ENCODE measurements at regions not wholly inside any gene's neighbourhood (a gene's known extent, or its start where the extent isn't known, plus 50 kb on each side); places are given as distances from the start of the nearest gene placed in this dataset.

- no peaks in the 10 kb centered on the region for H3K36me3 Mint-ChIP-seq (ENCODE audit: low read depth)
- H3K27me3 Mint-ChIP-seq (ENCODE audit: low read depth) = peaks cover 5% of the 10 kb centered on the region
These were observed 92.9 kb downstream of the TXNL1 start for GRCh38 chr18:56545464-56545863.

GRCh38 chr18:56542476-56542875 lies 95.9 kb downstream of the TXNL1 start:
- Mint-ChIP-seq H3K4me1 (ENCODE audit: low read depth) (peaks cover 3% of the 10 kb centered on the region), H3K36me3 (ENCODE audit: low read depth) (no peaks in the 10 kb centered on the region), H3K27me3 (ENCODE audit: low read depth) (peaks cover 7% of the 10 kb centered on the region), H3K9me3 (ENCODE audit: insufficient read depth) (no peaks in the 10 kb centered on the region), H3K27ac (no peak overlapping the region), H3K4me3 (no peak overlapping the region)
- DNase-seq = no peak
- ChIA-PET POLR2A (no interaction called here), CTCF (no interaction called here)
- no peak for ATAC-seq

More at GRCh38 chr18:56545464-56545863, 92.9 kb downstream of the TXNL1 start:
- Mint-ChIP-seq H3K27ac (no peak overlapping the region), H3K4me3 (no peak overlapping the region), H3K9me3 (ENCODE audit: insufficient read depth) (no peaks in the 10 kb centered on the region), H3K4me1 (ENCODE audit: low read depth) (peaks cover 3% of the 10 kb centered on the region)
- no peak for ATAC-seq
- ChIA-PET POLR2A (no interaction called here), CTCF (no interaction called here)
- DNase-seq = no peak

DNA sequence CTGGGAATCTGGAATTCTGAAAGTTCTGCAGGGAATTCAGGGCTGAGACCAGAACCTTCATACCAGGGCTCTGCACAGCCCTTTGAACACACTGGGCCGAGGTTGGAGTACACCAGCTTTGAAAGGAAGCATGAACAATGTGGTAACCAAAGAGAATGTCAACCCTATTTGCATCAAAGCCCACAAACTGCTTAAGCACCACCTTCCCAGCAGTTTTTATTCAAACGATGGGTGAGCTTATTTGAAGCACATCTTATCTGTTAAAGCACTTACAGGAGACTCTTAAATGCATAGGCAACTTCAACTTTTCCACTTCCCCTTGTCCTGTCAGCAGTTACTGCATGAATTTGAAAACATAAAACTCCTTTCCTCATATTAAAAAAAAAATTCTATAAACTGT lies 96.6 kb downstream of the TXNL1 start:
- Mint-ChIP-seq H3K4me1 (ENCODE audit: low read depth) (peaks cover 3% of the 10 kb centered on the region), H3K27ac (no peak overlapping the region), H3K36me3 (ENCODE audit: low read depth) (no peaks in the 10 kb centered on the region), H3K4me3 (no peak overlapping the region), H3K27me3 (ENCODE audit: low read depth) (peaks cover 7% of the 10 kb centered on the region), H3K9me3 (ENCODE audit: insufficient read depth) (no peaks in the 10 kb centered on the region)
- CTCF ChIA-PET = no interaction called here
- no peak for DNase-seq
- ATAC-seq = no peak
- POLR2A ChIA-PET = no interaction called here

- ChIA-PET CTCF (no interaction called here), POLR2A (no interaction called here)
- Mint-ChIP-seq H3K27ac (no peak overlapping the region), H3K4me1 (ENCODE audit: low read depth) (peaks cover 3% of the 10 kb centered on the region), H3K9me3 (ENCODE audit: insufficient read depth) (no peaks in the 10 kb centered on the region), H3K36me3 (ENCODE audit: low read depth) (no peaks in the 10 kb centered on the region), H3K4me3 (no peak overlapping the region), H3K27me3 (ENCODE audit: low read depth) (peaks cover 7% of the 10 kb centered on the region)
- ATAC-seq (no peak), DNase-seq (no peak)
These were observed 97.1 kb downstream of the TXNL1 start for GRCh38 chr18:56541340-56541739.

DNA sequence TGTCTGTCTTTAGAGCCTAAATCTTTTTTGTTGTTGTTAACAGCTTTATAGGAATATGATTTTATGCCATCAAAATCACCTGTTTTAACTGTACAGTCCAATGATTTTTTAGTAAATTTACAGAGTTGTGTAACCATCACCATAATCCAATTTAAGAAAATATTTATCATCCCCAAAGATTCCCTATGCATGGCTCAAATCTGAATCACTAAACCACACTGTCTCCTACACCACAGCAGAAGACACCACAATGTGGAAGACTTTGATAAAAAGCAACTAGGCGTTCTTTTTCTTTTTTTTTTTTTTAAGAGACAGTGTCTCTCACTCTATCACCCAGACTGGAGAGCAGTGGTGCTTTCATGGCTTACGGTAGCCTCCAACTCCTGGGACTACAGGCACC lies 99.6 kb downstream of the TXNL1 start:
- no peaks in the 10 kb centered on the region for H3K36me3 Mint-ChIP-seq (ENCODE audit: low read depth)
- POLR2A ChIA-PET = interaction anchor here (1.0 kb wide), 1 partner anchor 9 kb away, joined by 3 read pairs; no protein-coding TSS in a partner anchor
- DNase-seq = no peak
- CTCF ChIA-PET = no interaction called here
- H3K4me1 Mint-ChIP-seq (ENCODE audit: low read depth) = peaks cover 3% of the 10 kb centered on the region
- no peak for ATAC-seq
- peaks cover 4% of the 10 kb centered on the region for H3K27me3 Mint-ChIP-seq (ENCODE audit: low read depth)
- H3K9me3 Mint-ChIP-seq (ENCODE audit: insufficient read depth) = no peaks in the 10 kb centered on the region
- H3K4me3 Mint-ChIP-seq = no peak overlapping the region
- no peak overlapping the region for H3K27ac Mint-ChIP-seq

DNA sequence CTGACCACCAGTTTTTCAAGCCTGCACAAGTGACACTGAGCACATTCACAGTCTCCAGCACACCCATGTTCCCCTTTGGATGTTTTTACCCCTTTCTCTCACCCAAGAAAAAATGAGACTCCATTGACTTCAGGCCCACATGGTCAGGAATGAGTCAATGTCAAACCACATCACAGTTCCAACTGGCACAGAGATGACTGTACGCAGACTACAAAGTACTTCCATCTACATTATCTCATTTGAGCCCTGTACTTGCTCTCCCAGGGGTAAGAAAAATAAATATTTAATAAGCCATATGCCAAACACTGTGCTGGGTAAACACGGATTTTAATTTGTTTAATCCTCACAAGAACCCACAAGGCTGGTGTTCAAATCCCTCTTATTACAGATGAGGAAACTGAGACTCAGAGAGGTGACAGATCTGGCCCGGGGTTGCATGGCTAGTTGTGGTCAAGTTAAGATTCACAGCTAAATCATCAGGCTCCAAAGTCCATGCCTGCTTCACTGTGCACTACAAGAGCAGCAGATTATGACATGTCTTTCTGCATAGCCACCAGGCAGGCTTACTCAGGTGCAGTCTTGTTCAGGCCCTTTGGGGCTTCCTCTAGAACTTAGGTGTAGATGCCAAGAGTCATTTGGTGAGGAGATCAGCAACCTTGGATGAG lies 106.1 kb downstream of the TXNL1 start:
- H3K4me1 Mint-ChIP-seq (ENCODE audit: low read depth) = peaks cover 3% of the 10 kb centered on the region
- no peak overlapping the region for H3K27ac Mint-ChIP-seq
- CTCF ChIA-PET = no interaction called here
- ATAC-seq (no peak), DNase-seq (no peak)
- no peaks in the 10 kb centered on the region for H3K27me3 Mint-ChIP-seq (ENCODE audit: low read depth)
- no peaks in the 10 kb centered on the region for H3K9me3 Mint-ChIP-seq (ENCODE audit: insufficient read depth)
- no peaks in the 10 kb centered on the region for H3K36me3 Mint-ChIP-seq (ENCODE audit: low read depth)
- no peak overlapping the region for H3K4me3 Mint-ChIP-seq
- POLR2A ChIA-PET = no interaction called here

DNA sequence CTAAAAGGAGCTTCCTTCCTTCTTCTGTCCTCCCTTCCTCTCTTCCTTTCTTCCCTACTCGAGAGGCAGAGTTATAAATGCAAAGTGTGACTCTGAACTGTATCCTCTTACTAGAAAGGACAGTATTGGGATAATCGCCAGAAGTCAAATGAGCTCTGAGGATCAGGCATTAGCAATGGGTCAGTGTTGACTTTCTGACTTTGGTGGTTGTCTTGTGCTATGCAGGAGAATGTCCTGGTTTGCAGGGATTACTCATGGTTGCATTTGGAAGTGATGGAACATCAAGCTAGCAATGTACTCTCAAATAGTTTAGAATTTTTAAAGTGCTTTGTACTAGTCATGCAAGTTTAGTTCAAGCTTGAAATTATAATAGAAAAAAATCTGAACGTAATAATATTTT lies 115.6 kb downstream of the TXNL1 start:
- CTCF ChIA-PET = no interaction called here
- no peak for DNase-seq
- no peak for ATAC-seq
- no peaks in the 10 kb centered on the region for H3K9me3 Mint-ChIP-seq (ENCODE audit: insufficient read depth)
- POLR2A ChIA-PET = no interaction called here
- no peak overlapping the region for H3K4me3 Mint-ChIP-seq
- H3K36me3 Mint-ChIP-seq (ENCODE audit: low read depth) = no peaks in the 10 kb centered on the region
- H3K27me3 Mint-ChIP-seq (ENCODE audit: low read depth) = no peaks in the 10 kb centered on the region
- H3K4me1 Mint-ChIP-seq (ENCODE audit: low read depth) = no peaks in the 10 kb centered on the region
- no peak overlapping the region for H3K27ac Mint-ChIP-seq

DNA sequence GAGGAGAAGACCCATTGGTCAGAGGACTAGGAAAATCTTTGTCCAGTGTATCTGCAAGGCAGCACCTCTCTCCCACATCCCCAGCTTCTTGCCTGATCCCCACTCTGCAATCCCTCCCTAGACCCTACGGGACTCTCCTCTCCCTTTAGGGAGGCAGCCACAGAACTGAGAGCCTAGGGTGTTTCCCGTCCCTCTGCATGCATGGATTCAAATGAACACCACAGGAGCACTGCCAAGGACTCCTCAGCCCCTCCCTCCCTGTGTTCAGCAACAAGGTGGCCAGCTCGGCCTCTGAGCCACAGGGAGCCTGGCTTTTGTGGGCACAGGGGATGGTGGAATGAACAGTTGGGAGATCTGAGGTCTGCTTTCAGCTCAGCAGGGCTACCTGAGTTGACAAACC lies 117.1 kb downstream of the TXNL1 start:
- Mint-ChIP-seq H3K36me3 (ENCODE audit: low read depth) (no peaks in the 10 kb centered on the region), H3K27ac (no peak overlapping the region), H3K4me3 (no peak overlapping the region), H3K9me3 (ENCODE audit: insufficient read depth) (no peaks in the 10 kb centered on the region), H3K4me1 (ENCODE audit: low read depth) (no peaks in the 10 kb centered on the region), H3K27me3 (ENCODE audit: low read depth) (no peaks in the 10 kb centered on the region)
- ATAC-seq (no peak), DNase-seq (no peak)
- ChIA-PET POLR2A (no interaction called here), CTCF (no interaction called here)

GRCh38 chr18:56517761-56518160 lies 120.6 kb downstream of the TXNL1 start:
- no peak overlapping the region for H3K4me3 Mint-ChIP-seq
- ChIA-PET CTCF (no interaction called here), POLR2A (no interaction called here)
- H3K4me1 Mint-ChIP-seq (ENCODE audit: low read depth) = no peaks in the 10 kb centered on the region
- DNase-seq (no peak), ATAC-seq (no peak)
- no peaks in the 10 kb centered on the region for H3K36me3 Mint-ChIP-seq (ENCODE audit: low read depth)
- no peaks in the 10 kb centered on the region for H3K27me3 Mint-ChIP-seq (ENCODE audit: low read depth)
- H3K27ac Mint-ChIP-seq = no peak overlapping the region
- no peaks in the 10 kb centered on the region for H3K9me3 Mint-ChIP-seq (ENCODE audit: insufficient read depth)

- no peak overlapping the region for H3K27ac Mint-ChIP-seq
- CTCF ChIA-PET = no interaction called here
- peaks cover 1% of the 10 kb centered on the region for H3K27me3 Mint-ChIP-seq (ENCODE audit: low read depth)
- H3K4me1 Mint-ChIP-seq (ENCODE audit: low read depth) = no peaks in the 10 kb centered on the region
- POLR2A ChIA-PET = no interaction called here
- ATAC-seq = no peak
- no peak for DNase-seq
- H3K4me3 Mint-ChIP-seq = no peak overlapping the region
- no peaks in the 10 kb centered on the region for H3K9me3 Mint-ChIP-seq (ENCODE audit: insufficient read depth)
- H3K36me3 Mint-ChIP-seq (ENCODE audit: low read depth) = no peaks in the 10 kb centered on the region
These were observed 121.2 kb downstream of the TXNL1 start for GRCh38 chr18:56517196-56517595.

GRCh38 chr18:56516789-56517188 lies 121.6 kb downstream of the TXNL1 start:
- Mint-ChIP-seq H3K4me1 (ENCODE audit: low read depth) (no peaks in the 10 kb centered on the region), H3K4me3 (no peak overlapping the region), H3K36me3 (ENCODE audit: low read depth) (no peaks in the 10 kb centered on the region), H3K9me3 (ENCODE audit: insufficient read depth) (no peaks in the 10 kb centered on the region), H3K27me3 (ENCODE audit: low read depth) (peaks cover 2% of the 10 kb centered on the region), H3K27ac (no peak overlapping the region)
- ChIA-PET CTCF (no interaction called here), POLR2A (no interaction called here)
- ATAC-seq (no peak), DNase-seq (no peak)

DNA sequence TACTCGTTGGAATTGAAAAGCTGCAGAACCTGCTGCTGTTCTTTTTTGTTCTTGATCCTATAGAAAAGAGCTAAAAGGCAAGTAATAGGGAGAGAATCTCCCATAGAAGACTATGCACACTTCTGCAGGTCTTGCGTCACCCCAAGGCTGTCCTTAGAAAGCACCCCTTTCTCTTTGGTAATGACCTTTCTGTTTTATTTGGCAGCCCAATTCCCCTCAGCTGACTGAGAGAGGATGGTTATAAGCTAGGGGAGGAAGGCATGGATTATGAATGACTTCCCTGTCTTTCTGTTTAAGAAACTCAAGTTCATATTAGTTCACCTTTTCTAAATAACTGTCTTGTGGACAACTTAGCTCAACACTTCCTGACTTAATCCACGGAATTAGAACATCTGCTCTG lies 122.9 kb downstream of the TXNL1 start:
- no peaks in the 10 kb centered on the region for H3K36me3 Mint-ChIP-seq (ENCODE audit: low read depth)
- POLR2A ChIA-PET = no interaction called here
- no peak for DNase-seq
- H3K27ac Mint-ChIP-seq = no peak overlapping the region
- H3K9me3 Mint-ChIP-seq (ENCODE audit: insufficient read depth) = no peaks in the 10 kb centered on the region
- CTCF ChIA-PET = no interaction called here
- H3K4me1 Mint-ChIP-seq (ENCODE audit: low read depth) = no peaks in the 10 kb centered on the region
- no peak for ATAC-seq
- peaks cover 2% of the 10 kb centered on the region for H3K27me3 Mint-ChIP-seq (ENCODE audit: low read depth)
- H3K4me3 Mint-ChIP-seq = no peak overlapping the region

- Mint-ChIP-seq H3K9me3 (ENCODE audit: insufficient read depth) (no peaks in the 10 kb centered on the region), H3K36me3 (ENCODE audit: low read depth) (no peaks in the 10 kb centered on the region), H3K27ac (no peak overlapping the region), H3K4me3 (no peak overlapping the region), H3K27me3 (ENCODE audit: low read depth) (peaks cover 2% of the 10 kb centered on the region), H3K4me1 (ENCODE audit: low read depth) (no peaks in the 10 kb centered on the region)
- no peak for DNase-seq
- no peak for ATAC-seq
- POLR2A ChIA-PET = no interaction called here
- CTCF ChIA-PET = no interaction called here
These were observed 126.4 kb downstream of the TXNL1 start for GRCh38 chr18:56511996-56512395.

All from activated CD8-positive, alpha-beta T cell treated with anti-CD3 and anti-CD28 coated beads, Interleukin-2, amount 10 ng/mL, durations not matched to agents 7 days and 5 days (primary cell).